GM12875 (cell line): ENCODE measurements at regions not wholly inside any gene's neighbourhood (a gene's known extent, or its start where the extent isn't known, plus 50 kb on each side); places are given as distances from the start of the nearest gene placed in this dataset.

ENCODE experiments used
- H3K4me3 ChIP-seq: one replicate; pipeline ENCODE4 v1.5.1; 2011; ENCODE audit warnings: low read depth, low read length, control low read depth
- CTCF ChIP-seq: IDR thresholded peaks from 2 replicates; pipeline ENCODE4 v1.5.1; 2011; ENCODE audit warnings: low read depth, mild to moderate bottlenecking, control low read depth, inconsistent platforms, low read length, moderate library complexity, borderline replicate concordance; ENCODE audit not compliant: insufficient read depth

GRCh38 chr2:236768393-236769140 is 198.9 kb downstream of the ACKR3 start:
- no peak for TF ChIP-seq CTCF

GRCh38 chr2:236769981-236770671 is 200.5 kb downstream of the ACKR3 start:
- TF ChIP-seq CTCF, result no peak
- no peak overlapping the region for H3K4me3 ChIP-seq

More at GRCh38 chr2:236768393-236769140, 198.9 kb downstream of the ACKR3 start:
- no peak overlapping the region for H3K4me3 ChIP-seq

- TF ChIP-seq CTCF, result no peak
- no peak overlapping the region for H3K4me3 ChIP-seq
Observed at GRCh38 chr2:236772220-236772837, 202.7 kb downstream of the ACKR3 start.

DNA sequence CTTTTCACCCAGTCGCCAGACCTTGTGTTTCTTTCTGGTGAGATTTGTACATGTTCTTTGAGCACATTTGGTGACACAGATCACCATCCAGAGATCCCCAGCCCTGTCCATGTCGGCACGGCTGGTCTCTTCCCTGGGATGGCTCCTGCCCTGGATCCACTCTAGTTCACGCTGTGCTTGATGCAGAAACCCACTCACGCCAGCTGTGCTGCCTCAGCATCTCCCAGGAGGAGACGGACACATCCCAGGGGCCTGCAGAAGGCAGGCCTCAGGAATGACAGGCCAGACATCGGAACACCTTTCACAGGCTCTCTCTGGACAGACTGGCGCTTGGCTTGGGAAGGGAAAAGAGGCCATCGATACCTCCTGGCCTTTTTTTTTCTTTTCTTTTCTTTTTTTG is 203.6 kb downstream of the ACKR3 start:
- no peak for TF ChIP-seq CTCF
- no peak overlapping the region for H3K4me3 ChIP-seq

DNA sequence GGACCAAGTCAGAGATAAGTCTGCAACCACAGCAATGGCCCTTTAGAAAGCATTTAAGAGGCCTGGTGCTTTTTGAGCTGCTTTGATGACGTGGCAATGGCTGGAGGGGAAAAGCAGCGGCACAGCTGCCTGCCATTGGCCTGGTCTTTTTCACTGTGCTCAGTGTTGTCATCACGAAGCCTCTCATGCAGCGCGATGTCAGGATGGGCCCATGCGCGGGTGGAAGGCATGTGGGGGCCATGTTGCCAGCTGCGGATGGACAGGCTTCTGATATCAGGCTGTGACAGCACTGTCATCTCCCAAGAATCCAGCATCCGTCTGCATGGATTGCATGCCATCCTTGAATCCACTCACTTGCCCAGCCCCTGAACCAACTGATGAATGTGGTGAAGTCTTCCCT is 204.5 kb downstream of the ACKR3 start:
- no peak for TF ChIP-seq CTCF
- no peak overlapping the region for H3K4me3 ChIP-seq

- TF ChIP-seq CTCF, result no peak
- no peak overlapping the region for H3K4me3 ChIP-seq
Observed at GRCh38 chr2:236775511-236775910, 205.9 kb downstream of the ACKR3 start.

GRCh38 chr2:236776206-236776605 is 206.6 kb downstream of the ACKR3 start:
- H3K4me3 ChIP-seq, result no peak overlapping the region
- no peak for TF ChIP-seq CTCF
